HG03108 (cell line): ENCODE measurements at regions not wholly inside any gene's neighbourhood (a gene's known extent, or its start where the extent isn't known, plus 50 kb on each side); places are given as distances from the start of the nearest gene placed in this dataset.

ENCODE experiments used
- ATAC-seq: cut with Tn5 transposase; IDR thresholded peaks from one replicate; pipeline ENCODE4 v1.9.1; 2021; ENCODE audit warnings: moderate library complexity; ENCODE audit not compliant: unreplicated experiment

DNA sequence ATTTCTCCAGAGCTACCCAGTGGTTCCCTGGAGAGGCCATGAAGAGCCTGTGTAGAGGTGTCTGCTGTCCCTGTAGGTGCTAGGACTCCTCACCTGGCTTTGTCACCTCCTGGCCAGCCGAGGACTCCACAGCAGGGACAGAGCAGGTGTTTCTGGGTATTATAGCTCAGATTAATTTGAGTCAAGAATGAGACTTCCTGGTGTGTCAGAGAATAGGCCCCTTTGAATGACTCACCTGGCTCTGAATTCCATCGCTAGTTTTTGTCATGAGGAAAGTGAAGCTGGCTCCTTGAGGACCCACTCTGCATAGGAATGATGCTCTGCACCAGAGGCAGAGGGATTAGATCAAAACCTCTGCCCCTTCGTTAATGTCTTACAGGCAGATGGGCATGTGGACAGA lies 167.5 kb upstream of the TOPAZ1 start:
- no peak for ATAC-seq

DNA sequence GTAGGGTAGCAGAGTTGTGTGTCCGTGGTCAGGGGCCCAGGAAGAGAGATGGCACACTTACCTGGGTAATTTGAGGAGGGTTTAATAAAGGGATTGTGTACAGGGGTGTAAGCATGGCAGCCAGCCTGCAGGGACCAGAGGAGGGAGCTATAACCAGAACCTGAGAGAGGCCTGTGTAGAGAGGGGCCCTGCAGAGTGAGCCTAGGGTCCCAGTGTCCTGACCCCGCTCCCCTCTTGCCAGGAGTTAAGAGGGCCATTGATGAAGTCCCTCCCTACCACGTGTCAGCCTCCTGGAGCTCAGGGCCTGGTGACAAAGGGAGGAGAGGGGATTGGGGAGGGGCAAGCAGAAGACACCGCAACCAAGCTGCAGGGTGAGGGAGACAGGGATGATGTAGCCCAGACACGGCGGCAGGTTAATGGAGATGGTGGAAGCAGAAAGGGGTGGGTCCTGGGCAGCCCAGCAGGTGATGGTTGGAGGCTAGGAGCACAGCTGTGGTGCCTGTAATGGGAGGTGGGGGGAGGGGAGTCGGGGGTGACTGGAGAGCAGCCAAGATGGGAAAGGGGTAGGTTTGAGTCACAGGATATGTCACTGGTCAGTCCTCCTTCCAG lies 165.4 kb upstream of the TOPAZ1 start:
- no peak for ATAC-seq

DNA sequence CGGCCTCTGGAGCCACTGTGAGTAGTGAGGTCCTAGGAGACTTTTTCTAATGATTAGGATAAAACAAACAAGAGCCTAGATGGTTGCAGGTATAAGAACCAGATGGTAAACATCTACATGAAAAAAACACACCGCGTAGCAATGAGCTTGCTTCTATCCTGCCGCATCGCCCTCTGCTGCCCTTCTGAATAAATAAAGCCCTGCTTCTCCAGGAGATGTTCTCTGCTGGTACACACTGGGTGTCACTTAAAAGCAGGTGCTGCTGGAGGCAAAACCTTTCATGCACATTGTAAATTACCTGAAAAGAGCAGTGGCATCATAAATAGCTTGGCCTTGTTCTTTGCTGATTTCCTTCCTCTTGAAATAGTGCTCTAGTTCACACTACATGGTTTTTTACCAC lies 164.4 kb upstream of the TOPAZ1 start:
- ATAC-seq = no peak

DNA sequence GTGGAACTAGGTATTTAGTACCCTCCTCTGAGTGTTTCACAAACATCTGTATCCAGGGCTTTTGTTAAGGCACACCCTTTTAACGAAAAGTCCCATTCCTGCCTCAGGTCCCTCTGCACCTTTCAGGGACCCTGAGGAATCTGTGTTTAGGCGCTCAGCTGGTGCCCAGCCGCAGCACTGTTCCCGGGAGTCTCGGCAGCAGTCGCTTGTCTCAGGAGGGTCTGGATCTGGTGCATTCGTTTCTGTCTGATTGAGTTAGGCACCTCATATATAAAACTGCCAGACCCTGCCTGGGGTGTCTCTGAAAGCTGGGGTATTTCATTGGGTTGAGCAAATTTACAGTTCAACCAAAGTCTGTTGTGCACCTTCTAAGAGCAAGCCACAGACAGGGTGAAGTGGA lies 162.8 kb upstream of the TOPAZ1 start:
- ATAC-seq = no peak

DNA sequence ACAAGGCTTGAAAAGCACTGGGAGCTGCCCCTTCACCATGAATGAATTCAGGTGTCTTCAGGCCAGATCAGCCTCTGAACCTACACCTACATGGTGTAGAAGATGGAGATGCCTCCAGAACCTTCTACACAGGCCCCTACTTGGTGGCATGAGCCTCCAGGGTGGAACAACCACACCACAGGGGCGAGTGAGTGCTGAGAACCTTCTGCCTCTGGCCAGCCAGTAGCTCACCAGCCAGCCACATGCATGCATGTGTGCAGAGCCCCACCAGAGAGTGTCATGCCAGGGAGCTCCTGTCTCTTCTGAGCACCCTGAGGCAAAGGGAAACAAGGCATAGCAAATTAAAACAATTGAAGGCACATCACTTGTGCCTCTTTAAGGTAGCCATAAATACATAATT lies 161.8 kb upstream of the TOPAZ1 start:
- no peak for ATAC-seq

DNA sequence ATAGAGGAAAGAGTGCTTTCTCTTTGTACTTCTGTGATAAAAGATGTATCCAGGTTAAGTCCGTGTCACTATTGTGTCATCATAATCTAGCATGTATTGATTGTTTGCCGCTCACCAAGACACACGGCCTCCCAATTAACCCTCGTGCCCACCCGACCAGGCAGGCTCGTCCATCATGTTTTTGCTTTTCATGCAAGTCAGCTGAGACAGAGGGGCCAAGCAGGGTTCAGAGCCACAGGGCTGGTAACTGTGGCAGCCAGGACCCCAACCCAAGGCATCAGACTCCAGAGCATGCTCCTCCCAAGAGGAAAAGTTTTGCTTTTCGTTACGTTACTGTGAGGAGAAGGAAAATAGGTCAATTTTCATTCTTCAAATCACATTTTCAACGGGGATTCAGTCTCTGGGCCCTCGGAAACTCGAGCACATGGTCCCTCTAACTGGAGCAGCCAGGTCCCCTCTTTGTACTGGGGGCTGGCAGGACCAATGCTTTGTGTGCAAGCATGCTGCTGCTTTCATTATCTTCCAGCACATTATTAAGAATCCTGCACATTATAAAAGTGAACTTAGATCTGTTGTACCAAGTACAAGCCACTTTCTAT lies 161.1 kb upstream of the TOPAZ1 start:
- no peak for ATAC-seq

DNA sequence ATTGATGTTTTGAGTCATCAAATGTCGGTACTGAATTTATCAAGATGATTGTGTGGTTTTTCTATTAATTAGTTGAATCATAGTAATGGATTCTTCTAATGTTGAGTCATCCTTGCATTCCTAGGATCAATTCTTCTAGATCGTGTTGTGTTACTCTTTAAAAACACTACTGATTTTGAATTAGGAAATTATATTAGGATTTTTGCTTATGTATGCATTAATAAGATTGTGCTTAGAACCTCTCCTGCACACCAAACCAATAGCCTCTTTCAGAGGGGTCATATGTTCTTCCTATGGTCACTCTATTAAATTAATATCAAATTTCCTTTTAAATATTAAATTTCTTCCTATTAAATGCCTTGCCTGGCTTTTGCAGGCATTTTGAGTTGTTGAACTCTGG lies 151.7 kb upstream of the TOPAZ1 start:
- no peak for ATAC-seq

DNA sequence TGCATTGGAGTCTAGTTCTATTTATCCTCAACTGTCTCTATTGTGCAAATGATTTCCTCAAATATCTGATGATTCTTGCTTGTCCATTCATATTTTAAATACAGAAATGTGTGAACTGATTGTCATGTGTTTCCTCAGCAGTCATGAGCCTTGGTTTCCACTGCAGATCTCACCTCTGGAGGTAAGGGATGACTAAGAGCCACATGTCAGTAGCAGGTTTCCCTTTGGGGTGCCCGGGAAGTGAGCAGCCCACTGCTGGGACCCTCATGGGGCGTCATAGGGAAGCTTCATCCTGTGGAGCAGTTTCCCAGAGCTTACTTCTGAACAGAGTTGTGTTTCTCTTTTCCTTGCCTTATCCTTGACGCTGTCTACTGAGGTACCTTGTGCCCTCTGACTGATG lies 149.2 kb upstream of the TOPAZ1 start:
- ATAC-seq = no peak

DNA sequence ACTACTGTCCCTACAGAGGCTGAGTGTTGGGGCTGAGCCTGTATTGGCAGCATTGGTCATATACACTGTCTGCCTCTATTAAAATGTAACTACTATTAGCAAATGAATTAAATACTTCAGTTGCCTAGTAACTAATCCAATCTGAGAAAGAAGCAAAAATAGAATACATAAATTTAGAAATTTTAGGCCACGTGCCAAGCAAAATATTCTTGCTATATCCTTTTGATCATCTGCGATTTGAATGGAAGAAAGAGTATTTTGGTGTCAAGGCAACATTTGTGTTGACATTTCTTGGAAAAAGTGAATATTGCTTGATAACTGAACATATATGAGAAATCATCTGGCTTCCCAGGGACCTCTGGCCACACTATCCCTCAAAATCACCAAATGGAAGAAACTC lies 148.2 kb upstream of the TOPAZ1 start:
- no peak for ATAC-seq

DNA sequence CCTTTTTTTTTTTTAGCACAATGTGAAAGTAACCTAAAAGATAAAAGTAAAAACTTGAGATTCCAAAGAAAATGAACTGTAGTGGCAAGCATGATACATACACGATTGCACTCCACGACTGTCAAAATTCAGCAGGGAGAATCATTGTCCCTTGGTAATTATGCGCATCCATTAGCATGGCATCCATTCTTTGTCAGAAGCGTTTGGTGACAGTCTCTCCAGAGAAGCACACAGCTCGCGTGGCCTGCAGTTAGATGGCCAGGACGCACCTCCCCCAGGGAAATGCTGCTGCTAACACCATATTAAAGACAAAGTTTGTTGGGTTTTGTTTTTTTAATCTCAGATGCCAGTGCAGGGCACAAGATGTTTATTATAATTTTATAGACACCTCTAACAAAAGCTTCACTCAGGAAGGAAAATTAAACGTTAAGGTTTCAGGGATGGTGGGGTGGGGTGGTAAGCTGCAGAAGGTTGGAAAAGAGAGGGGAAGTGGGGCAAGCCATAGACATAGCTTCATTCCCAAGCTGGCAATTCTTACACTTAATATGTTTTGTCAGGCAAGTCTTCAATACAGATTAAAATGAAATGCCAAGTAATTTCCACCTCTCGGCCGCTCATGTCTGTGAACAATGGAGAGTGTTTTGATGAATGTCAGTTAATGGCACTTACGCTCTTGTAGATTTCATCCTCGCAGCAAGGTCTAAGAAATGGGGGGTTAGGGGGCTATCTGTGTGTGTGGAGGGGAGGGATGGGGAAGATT lies 142.8 kb upstream of the TOPAZ1 start:
- ATAC-seq = no peak

DNA sequence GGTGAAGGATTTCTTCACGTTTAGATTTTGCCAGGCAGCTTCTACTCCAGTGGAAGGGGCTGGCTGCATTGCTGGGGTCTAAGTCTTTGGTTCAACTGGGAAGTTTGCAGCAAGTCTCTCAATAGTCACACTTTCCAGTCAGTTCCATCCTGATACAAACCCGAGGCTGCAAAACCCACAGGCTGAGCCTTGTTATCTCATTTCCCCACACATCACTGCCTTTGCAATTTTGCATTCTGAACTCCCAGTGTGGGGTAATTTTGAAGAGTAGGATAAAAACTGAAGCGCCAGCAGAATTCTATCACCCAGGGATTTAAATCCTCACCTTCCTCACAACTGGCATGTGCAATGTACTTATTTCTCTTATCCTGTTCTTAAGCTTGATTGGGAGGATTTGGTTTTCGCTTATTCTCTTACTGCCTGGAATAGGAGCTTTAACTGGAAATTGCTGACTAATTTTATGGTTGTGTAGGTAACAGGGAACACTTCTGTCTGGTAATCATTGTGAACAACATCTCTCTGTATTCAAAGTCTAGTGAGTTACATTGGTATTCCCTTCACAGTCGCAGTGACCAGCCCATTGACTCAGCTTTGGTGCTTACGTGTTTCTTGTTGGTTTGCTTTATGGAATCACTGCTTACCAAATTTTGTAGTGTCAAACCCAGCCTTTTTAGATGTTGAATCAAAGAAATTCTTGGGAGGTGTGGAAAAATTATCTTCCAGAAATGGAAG lies 142.0 kb upstream of the TOPAZ1 start:
- ATAC-seq = no peak

DNA sequence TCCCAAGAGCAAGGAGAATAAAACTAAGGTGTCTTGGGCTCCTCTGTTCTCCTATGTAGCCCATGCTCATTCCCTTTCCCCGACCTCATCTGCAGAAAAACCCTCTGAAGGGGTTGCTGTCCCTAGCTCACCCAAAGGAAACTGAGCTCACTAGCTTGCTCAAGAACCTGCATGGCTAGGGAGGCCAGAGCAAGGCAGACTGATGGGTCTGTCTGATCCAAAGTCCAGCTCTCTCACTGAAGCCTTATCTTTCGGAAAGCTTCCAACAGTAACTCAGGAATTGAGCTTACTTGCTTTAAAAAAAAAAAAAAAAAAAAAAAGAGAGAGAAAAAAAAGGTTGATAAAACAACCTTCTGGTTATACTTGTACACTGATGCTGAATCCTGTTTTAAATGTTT lies 141.4 kb upstream of the TOPAZ1 start:
- ATAC-seq = no peak

DNA sequence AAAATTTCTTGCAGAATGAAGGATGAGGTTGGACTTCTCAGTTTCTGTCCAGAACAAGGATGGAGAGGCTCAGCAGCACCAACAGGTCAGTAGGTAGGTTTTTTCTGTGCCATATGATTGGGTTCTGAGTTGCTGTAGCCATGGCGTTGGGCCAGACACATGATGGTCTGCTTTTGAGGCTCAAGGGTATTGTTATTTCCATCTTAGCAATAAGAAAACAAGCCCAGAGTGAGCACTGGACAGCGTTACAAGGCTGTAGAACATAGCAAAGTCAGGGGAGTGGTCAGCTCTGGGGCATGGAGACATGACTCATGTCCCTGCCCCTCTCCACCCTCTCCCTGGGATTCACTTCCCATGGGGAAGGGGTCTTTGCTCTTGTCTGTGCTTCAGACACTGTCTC lies 137.6 kb upstream of the TOPAZ1 start:
- no peak for ATAC-seq

DNA sequence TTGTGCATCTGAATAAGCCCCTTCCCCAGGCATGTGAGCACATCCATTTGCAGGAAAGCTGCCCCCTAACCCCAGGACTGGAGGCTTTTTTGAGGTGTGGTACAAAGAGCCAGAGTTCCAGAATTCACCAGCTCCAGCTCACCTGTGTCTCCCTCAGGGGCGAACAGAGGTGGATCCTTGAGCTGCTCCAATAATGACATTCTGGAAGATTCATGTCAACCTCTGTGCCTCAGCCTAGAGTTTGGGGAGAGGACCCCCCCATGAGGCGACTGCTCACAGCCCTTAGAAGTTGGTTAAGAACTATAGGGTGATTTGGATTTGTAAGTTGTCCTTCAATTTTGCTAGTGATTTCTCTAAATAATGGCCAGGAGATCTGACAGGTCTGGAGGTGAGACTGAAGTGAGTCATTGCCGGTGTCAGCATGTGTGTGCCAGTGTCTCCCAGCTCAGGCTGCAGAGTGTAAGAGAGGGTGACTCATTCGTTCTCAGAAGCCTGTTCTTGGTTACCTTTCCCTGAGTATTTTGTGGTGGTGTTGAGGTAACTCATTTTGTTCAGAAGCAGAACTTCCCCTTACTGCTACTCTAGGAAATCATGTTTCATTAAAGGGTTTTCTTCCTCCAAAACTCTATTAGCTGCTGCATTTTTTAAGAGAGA lies 136.9 kb upstream of the TOPAZ1 start:
- ATAC-seq = peak; percentile 88

DNA sequence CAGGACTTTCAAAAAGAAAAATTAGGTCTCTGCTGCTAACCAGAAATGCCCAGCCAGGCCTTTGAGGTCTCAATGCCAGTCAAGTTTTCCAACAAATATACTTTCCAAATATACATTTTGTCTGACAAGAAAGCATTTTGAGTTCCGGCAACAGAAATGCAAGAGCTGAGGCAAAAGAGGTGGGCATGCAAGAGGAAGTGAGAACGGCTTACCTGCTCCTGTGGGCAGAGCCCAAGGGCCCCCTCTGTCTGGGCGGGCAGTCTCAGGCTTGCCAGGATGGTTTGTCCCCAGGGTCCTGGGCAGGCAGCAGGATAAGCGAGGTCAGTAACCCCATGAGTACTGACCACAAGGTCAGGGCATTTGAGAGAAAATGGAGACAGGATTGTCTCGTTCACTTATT lies 136.1 kb upstream of the TOPAZ1 start:
- ATAC-seq = no peak

DNA sequence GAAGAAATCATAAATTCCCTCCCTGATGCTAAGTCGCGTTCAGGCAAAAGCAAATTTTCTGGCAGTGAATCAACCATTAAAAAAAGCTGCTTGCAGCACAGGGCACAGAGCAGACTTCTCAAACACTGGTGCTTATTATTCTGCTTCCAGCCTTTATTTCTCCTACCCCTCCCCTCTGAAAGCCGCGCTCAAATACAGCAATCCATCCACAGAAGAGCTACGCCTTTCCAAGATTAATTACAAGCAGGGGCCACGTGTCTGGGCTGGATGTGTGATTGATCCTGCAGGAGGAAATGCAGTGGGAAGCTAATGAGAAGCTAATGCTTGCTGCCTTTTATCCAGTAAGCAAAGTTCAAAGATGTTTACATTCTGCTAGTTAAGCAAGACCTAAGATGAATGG lies 134.9 kb upstream of the TOPAZ1 start:
- ATAC-seq = no peak

DNA sequence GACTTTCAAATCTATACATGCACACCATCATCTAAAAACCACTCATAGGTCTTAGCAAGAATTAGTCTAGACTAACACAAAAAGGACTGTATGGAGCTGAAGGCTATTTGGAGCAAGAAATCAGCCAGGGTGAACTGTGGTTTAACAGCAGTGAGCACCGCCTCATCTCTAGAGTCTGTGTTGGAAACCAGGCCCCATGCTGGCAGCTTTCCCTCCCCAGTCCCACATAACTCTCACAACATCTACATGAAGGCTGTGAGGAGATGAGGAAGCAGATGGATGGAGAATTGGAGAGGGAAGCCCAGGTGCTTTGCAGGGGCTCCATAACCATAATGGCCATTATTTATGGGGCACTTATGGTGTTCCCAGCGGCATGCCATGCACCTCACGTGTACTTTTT lies 133.2 kb upstream of the TOPAZ1 start:
- ATAC-seq = no peak

DNA sequence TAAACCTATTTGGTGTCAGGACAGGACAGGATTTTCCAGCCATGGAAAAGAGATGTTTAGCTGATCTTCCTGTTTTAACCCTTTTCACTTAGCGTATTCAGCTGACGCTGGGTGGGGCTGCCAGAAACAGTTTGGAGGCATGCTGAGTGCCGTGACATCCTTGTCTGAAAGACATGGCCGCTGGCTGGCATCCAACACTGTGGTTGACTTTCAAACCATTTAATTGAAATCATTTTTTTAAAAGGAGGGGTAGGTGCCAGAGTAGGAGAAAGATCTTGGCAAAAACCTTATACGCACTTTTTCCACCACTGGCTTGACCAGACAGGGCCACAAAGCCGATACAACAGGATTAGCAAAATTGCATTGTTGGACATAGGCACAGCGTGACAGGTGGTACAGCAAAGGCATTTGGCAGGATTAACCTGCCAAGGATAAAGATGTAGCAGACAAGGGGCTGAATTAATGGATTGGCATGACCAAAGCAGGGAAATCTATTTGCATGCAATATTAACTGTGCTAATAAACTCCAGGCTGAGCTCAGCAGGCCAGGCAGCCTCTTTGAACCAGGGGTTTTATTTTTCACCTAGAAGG lies 131.8 kb upstream of the TOPAZ1 start:
- no peak for ATAC-seq

DNA sequence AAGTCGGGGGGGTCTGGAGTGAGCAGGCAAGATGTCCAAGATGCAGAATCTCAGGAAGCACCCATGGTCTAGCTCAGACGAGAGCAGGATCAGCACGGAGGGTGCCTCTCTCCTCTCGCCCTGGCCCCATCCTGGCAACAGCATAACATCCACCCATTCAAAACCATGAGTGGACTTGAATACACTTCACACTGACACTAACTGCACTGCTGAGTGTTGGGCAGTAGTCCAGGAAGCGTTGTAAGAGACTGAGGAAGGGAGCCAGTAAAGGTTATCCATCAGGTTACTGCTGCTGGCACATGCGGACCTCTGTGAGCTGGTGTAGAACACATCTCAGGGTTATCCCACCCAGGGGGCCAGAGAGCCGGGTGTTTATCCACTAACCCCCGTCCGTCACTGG lies 131.0 kb upstream of the TOPAZ1 start:
- ATAC-seq = no peak

DNA sequence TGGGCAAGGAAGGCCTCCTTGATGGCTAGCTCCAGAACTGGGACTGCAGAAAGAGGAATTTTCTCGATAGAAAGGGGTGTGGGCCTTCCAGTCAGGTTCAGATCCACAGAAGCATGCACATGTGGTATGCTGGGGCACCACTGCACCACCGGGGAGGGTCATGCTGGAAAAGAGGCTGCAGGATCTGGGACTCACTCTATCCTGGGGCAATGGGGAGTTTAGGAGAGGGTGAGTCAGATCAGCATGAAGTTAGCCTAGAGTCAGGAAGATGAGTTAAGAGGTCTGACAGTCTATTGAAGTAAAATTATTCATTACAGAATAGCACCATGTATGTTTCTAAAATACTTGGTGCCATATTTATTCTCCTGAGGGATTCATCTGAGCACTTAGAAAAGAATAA lies 130.2 kb upstream of the TOPAZ1 start:
- no peak for ATAC-seq

DNA sequence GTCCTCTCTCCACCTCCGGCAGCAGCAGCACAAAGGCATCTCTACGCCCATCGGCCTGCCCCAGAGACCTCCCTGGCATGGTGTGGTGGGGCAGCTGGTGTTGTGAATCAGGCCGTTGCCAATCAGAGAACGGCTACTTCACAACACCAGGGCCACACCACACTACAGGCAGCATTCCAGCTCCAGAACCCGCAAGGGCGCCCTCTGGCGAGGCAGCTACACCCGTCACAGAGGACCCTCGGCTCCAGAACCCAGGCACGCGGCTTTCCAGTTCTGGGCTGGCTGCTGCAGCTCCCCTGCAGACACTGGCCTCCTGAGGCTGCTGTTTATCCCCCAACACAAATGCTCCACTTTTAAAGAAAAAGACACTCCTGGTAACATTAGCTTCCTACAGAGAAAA lies 127.5 kb upstream of the TOPAZ1 start:
- ATAC-seq = no peak
